K562 (cell line): ENCODE measurements at regions not wholly inside any gene's neighbourhood (a gene's known extent, or its start where the extent isn't known, plus 50 kb on each side); places are given as distances from the start of the nearest gene placed in this dataset.

Experiments
- ATAC-seq: fragments of 200-7000 bp; cut with Tn5 transposase; 3 replicates; pipeline ENCODE4 v1.9.1; 2020; ENCODE audit warnings: moderate library complexity
- BruUV-seq: library from RNA; stranded (reverse); fragments of 400-500 nt; replicated peaks from 2 replicates; lab custom pipeline; 2021; lab: Mats Ljungman, UMichigan
- CTCF ChIA-PET: fragments of 300-600 bp; formaldehyde crosslinking; extraction: SDS; loops from one replicate; lab custom pipeline; 2021; ENCODE audit warnings: low intra/inter-chr PET ratio; lab: Yijun Ruan, JAX
- POLR2A ChIA-PET: fragments of 300-600, 350-650 bp; sonication (Branson Sonifier 250); formaldehyde crosslinking; extraction: SDS; loops from one replicate; lab custom pipeline; 2021; ENCODE audit warnings: antibody characterized with exemption, inconsistent platforms; lab: Yijun Ruan, JAX
- DNase-seq, 4 experiments: peaks; one replicate each; pipeline versions ENCODE4 v3.0.0 to v3.0.0-alpha.2; 2011 to 2018; ENCODE audit warnings: low spot score in 3 of 4, mixed read lengths in 3 of 4; ENCODE audit errors: extremely low read depth in 1 of 4
- FAIRE-seq: peaks from 2 replicates; lab custom pipeline; 2011; peaks lifted over from hg19 to GRCh38; lab: Jason Lieb, UNC
- H2AFZ ChIP-seq: 2 replicates; pipeline ENCODE4 v1.6.0; 2011; ENCODE audit warnings: low read depth, low read length, control low read depth, inconsistent platforms
- H3K27ac ChIP-seq: fragments of 200-600 bp; 3 replicates; pipeline ENCODE4 v1.8.0; 2011; ENCODE audit warnings: low read depth, mild to moderate bottlenecking, control low read depth, inconsistent platforms, low read length, moderate library complexity, mixed read lengths; ENCODE audit errors: extremely low read depth
- H3K27me3 ChIP-seq, 2 experiments: fragments of 300-600 bp in 1 of 2; 2 replicates in 1 of 2; 3 replicates in 1 of 2; pipeline versions ENCODE4 v1.6.0 to v1.8.0; 2011; ENCODE audit warnings: inconsistent platforms in 2 of 2, low read length in 2 of 2, mild to moderate bottlenecking in 1 of 2, mixed read lengths in 1 of 2, moderate library complexity in 1 of 2; ENCODE audit not compliant: control insufficient read depth in 2 of 2, insufficient read depth in 2 of 2
- H3K36me3 ChIP-seq: fragments of 300-600 bp; 3 replicates; pipeline ENCODE4 v1.8.0; 2011; ENCODE audit warnings: mild to moderate bottlenecking, low read length, inconsistent platforms; ENCODE audit not compliant: control insufficient read depth, insufficient read depth
- H3K4me1 ChIP-seq, 2 experiments: fragments of 200-600 bp in 1 of 2; replicated peaks in 1 of 2; 2 replicates in 1 of 2; 3 replicates in 1 of 2; pipeline versions ENCODE4 v1.5.1 to v1.8.0; 2011; ENCODE audit warnings: inconsistent platforms in 2 of 2, low read length in 2 of 2, mild to moderate bottlenecking in 1 of 2, mixed read lengths in 1 of 2, moderate library complexity in 1 of 2; ENCODE audit not compliant: control insufficient read depth in 2 of 2, insufficient read depth in 2 of 2
- H3K4me2 ChIP-seq: 2 replicates; pipeline ENCODE4 v1.6.1; 2011; ENCODE audit warnings: low read length, control low read depth, inconsistent platforms, mixed read lengths; ENCODE audit not compliant: insufficient read depth
- H3K4me3 ChIP-seq: fragments of 200-600 bp; sonication (generic), shearing (Covaris generic); 2 replicates; pipeline ENCODE4 v1.5.1; 2016; ENCODE audit warnings: control low read depth, inconsistent platforms
- H3K79me2 ChIP-seq: fragments of 200-600 bp; 3 replicates; pipeline ENCODE4 v1.8.0; 2011; ENCODE audit warnings: low read length, inconsistent platforms; ENCODE audit not compliant: control insufficient read depth, insufficient read depth
- H3K9ac ChIP-seq, 2 experiments: 2 replicates each; pipeline versions ENCODE4 v1.6.0 to v1.6.1; 2011; ENCODE audit warnings: low read depth in 2 of 2, low read length in 2 of 2, control low read depth in 1 of 2, inconsistent platforms in 1 of 2, mild to moderate bottlenecking in 1 of 2, mixed read lengths in 1 of 2; ENCODE audit not compliant: insufficient read depth in 1 of 2
- H3K9me1 ChIP-seq: one replicate; pipeline ENCODE4 v1.6.0; 2011; ENCODE audit warnings: inconsistent platforms, mild to moderate bottlenecking, low read length, moderate library complexity; ENCODE audit not compliant: control insufficient read depth, insufficient read depth
- H3K9me3 ChIP-seq: replicated peaks from 2 replicates; pipeline ENCODE4 v1.5.1; 2011; ENCODE audit warnings: low read depth, low read length, inconsistent platforms; ENCODE audit not compliant: control insufficient read depth, insufficient read depth
- H4K20me1 ChIP-seq: replicated peaks from 2 replicates; pipeline ENCODE4 v1.6.1; 2011; ENCODE audit warnings: low read length, inconsistent platforms, mixed read lengths; ENCODE audit not compliant: control insufficient read depth, insufficient read depth
- ARID2 ChIP-seq: fragments of 450-650 bp; IDR thresholded peaks from 2 replicates; pipeline ENCODE4 v1.6.1; 2017; ENCODE audit warnings: antibody characterized with exemption, mild to moderate bottlenecking
- CBX8 ChIP-seq: fragments of 200-600 bp; sonication (generic); IDR thresholded peaks from 2 replicates; pipeline ENCODE4 v1.6.1; 2012; ENCODE audit warnings: borderline replicate concordance, mixed run types, low read depth, mild to moderate bottlenecking, moderate library complexity, mixed read lengths, low read length, control low read depth, inconsistent platforms; ENCODE audit not compliant: poor library complexity, severe bottlenecking; ENCODE audit errors: extremely low read depth
- GTF2E2 ChIP-seq: fragments of 200-800 bp; sonication (Bioruptor generic); IDR thresholded peaks from 2 replicates; pipeline ENCODE4 v1.6.1; 2016; ENCODE audit warnings: missing genetic modification characterization, missing compliant biosample characterization
- KDM5B ChIP-seq: fragments of 200-600 bp; sonication (generic); IDR thresholded peaks from 2 replicates; pipeline ENCODE4 v1.6.1; 2012; ENCODE audit warnings: low read depth, mild to moderate bottlenecking, moderate library complexity, low read length, control low read depth, inconsistent platforms; ENCODE audit not compliant: insufficient replicate concordance
- MCM7 ChIP-seq, 2 experiments: fragments of 450-650 bp; IDR thresholded peaks; 2 replicates each; pipeline ENCODE4 v1.6.1; 2016 to 2018
- NRF1 ChIP-seq, 2 experiments: fragments of 450-650 bp; IDR thresholded peaks in 1 of 2; conservative IDR thresholded peaks in 1 of 2; 2 replicates each; pipeline ENCODE4 v1.6.1; 2014; ENCODE audit warnings: mild to moderate bottlenecking in 2 of 2
- PHF21A ChIP-seq: fragments of 450-650 bp; IDR thresholded peaks from 2 replicates; pipeline ENCODE4 v1.6.1; 2017; ENCODE audit warnings: low read depth, borderline replicate concordance
- ZNF217 ChIP-seq: sonication (generic); formaldehyde crosslinking; IDR thresholded peaks from 2 replicates; pipeline ENCODE4 v1.8.0; 2022; ENCODE audit warnings: mild to moderate bottlenecking, missing genetic modification reagents
- ZNF583 ChIP-seq: fragments of 250-450 bp; sonication (Bioruptor Pico); IDR thresholded peaks from 2 replicates; pipeline ENCODE4 v1.4.0; 2020
- WGBS: fragments of 100-300 bp; shearing (Covaris generic); methylation state at CpG from one replicate; pipeline ENCODE4 v1.1.6; 2016; ENCODE audit warnings: low coverage, mixed read lengths; ENCODE audit not compliant: insufficient coverage; ENCODE audit errors: missing lambda C conversion rate; 5-methylcytosine and 5-hydroxymethylcytosine counted together
- in situ Hi-C: fragments of 300-500 bp; cut with MboI; formaldehyde crosslinking; loops from 4 replicates; pipeline ENCODE4 v1.15.0; 2018; ENCODE audit warnings: inconsistent platforms, mixed read lengths
- intact Hi-C: fragments of 100-400 bp; cut with micrococcal nuclease; formaldehyde crosslinking; loops from 2 replicates; pipeline ENCODE4 v1.14.2; 2022
- TF ChIP-seq, protein P1 (sequence below): fragments of 250-450 bp; sonication (Bioruptor Pico); IDR thresholded peaks from 2 replicates; pipeline ENCODE4 v1.5.0; 2022; ENCODE audit warnings: mild to moderate bottlenecking
- TF ChIP-seq, protein P2 (sequence below): fragments of 450-650 bp; IDR thresholded peaks from 2 replicates; pipeline ENCODE4 v1.6.1; 2016
- TF ChIP-seq, protein P3 (sequence below), 3 experiments: IDR thresholded peaks in 2 of 3; conservative IDR thresholded peaks in 1 of 3; 2 replicates each; pipeline ENCODE4 v1.5.1; 2011 to 2012; ENCODE audit warnings: low read length in 3 of 3, mild to moderate bottlenecking in 3 of 3, control low read depth in 2 of 3, improper control_type of control experiment in 1 of 3, inconsistent platforms in 1 of 3, low read depth in 1 of 3, mixed read lengths in 1 of 3, moderate library complexity in 1 of 3; ENCODE audit not compliant: insufficient read depth in 2 of 3
- TF ChIP-seq, protein P4 (sequence below): fragments of 450-650 bp; IDR thresholded peaks from 2 replicates; pipeline ENCODE4 v1.6.1; 2016; ENCODE audit warnings: borderline replicate concordance

DNA sequence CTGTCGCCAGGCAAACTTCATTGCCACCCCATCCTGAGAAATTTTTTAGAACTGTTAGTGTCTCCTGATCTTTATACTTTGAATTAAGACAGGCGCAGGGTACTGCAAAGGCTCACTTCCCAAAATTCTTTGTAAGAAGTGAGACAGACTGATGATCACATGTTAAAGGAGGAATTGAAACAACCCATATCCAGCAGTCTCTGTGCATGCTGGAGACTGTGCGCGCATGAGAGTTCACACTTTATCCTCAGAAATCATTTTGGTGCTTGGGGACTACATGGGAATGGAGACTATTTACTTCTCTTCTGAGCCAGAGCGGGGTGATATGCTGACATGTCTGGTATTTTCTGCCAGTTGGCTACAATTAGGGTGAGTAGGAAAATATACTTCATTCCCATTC lies 91.2 kb downstream of the ZNF474 start:
- H4K20me1 ChIP-seq = no peaks in the 10 kb centered on the region

More for the DNA sequence above, 91.2 kb downstream of the ZNF474 start:
- Histone ChIP-seq H3K36me3 (no peaks in the 10 kb centered on the region), H3K4me2 (no peak overlapping the region), H3K9me1 (no peaks in the 10 kb centered on the region), H3K9me3 (no peaks in the 10 kb centered on the region), H3K27me3 (no peaks in the 10 kb centered on the region), H3K9ac (no peak overlapping the region), H3K4me1 (no peaks in the 10 kb centered on the region), H3K4me3 (no peak overlapping the region), H3K79me2 (no peaks in the 10 kb centered on the region), H3K27ac (no peak overlapping the region), H2AFZ (no peak overlapping the region)
- no peak for FAIRE-seq
- CTCF ChIA-PET = no interaction called here
- BruUV-seq = no TSS peak
- ATAC-seq = no peak
- intact Hi-C loops = no loop called here
- TF ChIP-seq, protein P1, sequence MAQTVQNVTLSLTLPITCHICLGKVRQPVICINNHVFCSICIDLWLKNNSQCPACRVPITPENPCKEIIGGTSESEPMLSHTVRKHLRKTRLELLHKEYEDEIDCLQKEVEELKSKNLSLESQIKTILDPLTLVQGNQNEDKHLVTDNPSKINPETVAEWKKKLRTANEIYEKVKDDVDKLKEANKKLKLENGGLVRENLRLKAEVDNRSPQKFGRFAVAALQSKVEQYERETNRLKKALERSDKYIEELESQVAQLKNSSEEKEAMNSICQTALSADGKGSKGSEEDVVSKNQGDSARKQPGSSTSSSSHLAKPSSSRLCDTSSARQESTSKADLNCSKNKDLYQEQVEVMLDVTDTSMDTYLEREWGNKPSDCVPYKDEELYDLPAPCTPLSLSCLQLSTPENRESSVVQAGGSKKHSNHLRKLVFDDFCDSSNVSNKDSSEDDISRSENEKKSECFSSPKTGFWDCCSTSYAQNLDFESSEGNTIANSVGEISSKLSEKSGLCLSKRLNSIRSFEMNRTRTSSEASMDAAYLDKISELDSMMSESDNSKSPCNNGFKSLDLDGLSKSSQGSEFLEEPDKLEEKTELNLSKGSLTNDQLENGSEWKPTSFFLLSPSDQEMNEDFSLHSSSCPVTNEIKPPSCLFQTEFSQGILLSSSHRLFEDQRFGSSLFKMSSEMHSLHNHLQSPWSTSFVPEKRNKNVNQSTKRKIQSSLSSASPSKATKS (CRISPR knock-in tag) = no peak
- TF ChIP-seq, protein P2, sequence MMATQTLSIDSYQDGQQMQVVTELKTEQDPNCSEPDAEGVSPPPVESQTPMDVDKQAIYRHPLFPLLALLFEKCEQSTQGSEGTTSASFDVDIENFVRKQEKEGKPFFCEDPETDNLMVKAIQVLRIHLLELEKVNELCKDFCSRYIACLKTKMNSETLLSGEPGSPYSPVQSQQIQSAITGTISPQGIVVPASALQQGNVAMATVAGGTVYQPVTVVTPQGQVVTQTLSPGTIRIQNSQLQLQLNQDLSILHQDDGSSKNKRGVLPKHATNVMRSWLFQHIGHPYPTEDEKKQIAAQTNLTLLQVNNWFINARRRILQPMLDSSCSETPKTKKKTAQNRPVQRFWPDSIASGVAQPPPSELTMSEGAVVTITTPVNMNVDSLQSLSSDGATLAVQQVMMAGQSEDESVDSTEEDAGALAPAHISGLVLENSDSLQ = no peak
- no peak for TF ChIP-seq ZNF583 (CRISPR knock-in tag)
- TF ChIP-seq, protein P3, sequence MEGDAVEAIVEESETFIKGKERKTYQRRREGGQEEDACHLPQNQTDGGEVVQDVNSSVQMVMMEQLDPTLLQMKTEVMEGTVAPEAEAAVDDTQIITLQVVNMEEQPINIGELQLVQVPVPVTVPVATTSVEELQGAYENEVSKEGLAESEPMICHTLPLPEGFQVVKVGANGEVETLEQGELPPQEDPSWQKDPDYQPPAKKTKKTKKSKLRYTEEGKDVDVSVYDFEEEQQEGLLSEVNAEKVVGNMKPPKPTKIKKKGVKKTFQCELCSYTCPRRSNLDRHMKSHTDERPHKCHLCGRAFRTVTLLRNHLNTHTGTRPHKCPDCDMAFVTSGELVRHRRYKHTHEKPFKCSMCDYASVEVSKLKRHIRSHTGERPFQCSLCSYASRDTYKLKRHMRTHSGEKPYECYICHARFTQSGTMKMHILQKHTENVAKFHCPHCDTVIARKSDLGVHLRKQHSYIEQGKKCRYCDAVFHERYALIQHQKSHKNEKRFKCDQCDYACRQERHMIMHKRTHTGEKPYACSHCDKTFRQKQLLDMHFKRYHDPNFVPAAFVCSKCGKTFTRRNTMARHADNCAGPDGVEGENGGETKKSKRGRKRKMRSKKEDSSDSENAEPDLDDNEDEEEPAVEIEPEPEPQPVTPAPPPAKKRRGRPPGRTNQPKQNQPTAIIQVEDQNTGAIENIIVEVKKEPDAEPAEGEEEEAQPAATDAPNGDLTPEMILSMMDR (IDR thresholded peaks at IDR 0.05 in 2 of 3, conservative IDR thresholded peaks at IDR 0.05 in 1 of 3; ENCODE audit: insufficient read depth in 2 of 3, low read depth in 1 of 3, low read length in 3 of 3) = no peak
- no peak for TF ChIP-seq PHF21A
- no peak for TF ChIP-seq ZNF217
- no peak for TF ChIP-seq GTF2E2 (tag)
- TF ChIP-seq MCM7 (IDR thresholded peaks at IDR 0.05) = no peak
- no peak for TF ChIP-seq KDM5B
- TF ChIP-seq, protein P4, sequence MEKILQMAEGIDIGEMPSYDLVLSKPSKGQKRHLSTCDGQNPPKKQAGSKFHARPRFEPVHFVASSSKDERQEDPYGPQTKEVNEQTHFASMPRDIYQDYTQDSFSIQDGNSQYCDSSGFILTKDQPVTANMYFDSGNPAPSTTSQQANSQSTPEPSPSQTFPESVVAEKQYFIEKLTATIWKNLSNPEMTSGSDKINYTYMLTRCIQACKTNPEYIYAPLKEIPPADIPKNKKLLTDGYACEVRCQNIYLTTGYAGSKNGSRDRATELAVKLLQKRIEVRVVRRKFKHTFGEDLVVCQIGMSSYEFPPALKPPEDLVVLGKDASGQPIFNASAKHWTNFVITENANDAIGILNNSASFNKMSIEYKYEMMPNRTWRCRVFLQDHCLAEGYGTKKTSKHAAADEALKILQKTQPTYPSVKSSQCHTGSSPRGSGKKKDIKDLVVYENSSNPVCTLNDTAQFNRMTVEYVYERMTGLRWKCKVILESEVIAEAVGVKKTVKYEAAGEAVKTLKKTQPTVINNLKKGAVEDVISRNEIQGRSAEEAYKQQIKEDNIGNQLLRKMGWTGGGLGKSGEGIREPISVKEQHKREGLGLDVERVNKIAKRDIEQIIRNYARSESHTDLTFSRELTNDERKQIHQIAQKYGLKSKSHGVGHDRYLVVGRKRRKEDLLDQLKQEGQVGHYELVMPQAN = no peak
- TF ChIP-seq NRF1 (conservative IDR thresholded peaks at IDR 0.05 in 1 of 2, IDR thresholded peaks at IDR 0.05 in 1 of 2) = no peak
- no peak for TF ChIP-seq CBX8
- TF ChIP-seq ARID2 = no peak
- in situ Hi-C loops = no loop called here
- 6% methylated on average over 5 of the region's 5 CpGs for WGBS
- no peak for DNase-seq
- POLR2A ChIA-PET = no interaction called here
